ENCODE measurements at regions not wholly inside any gene's neighbourhood (a gene's known extent, or its start where the extent isn't known, plus 50 kb on each side); places are given as distances from the start of the nearest gene placed in this dataset.
"Not testable (repeated sequence)": the region's sequence is repeated elsewhere in the genome, so short reads cannot be mapped to it uniquely, and the experiment has no call there.

DNA sequence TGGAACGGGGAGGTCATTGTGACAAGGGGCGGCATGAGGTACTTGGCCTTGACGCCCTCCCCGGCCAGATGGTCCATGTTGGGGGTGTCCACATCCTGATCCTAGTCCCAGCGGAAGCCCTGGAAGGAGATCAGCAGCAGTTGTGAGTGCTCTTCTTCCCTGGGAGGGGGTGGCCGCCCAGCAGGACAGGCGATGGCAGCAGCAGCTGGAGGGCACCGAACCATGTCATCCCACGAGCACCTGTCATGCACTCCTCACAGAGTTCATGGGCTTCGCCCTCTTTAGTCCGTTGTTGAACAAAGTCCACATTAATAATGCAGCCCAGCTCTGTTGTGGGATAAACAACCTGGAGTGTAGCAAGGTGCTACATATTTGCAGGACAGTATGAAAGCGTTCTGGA, 130.7 kb downstream of the UNC93B1 start:
- DNase-seq, result not testable (repeated sequence)

DNA sequence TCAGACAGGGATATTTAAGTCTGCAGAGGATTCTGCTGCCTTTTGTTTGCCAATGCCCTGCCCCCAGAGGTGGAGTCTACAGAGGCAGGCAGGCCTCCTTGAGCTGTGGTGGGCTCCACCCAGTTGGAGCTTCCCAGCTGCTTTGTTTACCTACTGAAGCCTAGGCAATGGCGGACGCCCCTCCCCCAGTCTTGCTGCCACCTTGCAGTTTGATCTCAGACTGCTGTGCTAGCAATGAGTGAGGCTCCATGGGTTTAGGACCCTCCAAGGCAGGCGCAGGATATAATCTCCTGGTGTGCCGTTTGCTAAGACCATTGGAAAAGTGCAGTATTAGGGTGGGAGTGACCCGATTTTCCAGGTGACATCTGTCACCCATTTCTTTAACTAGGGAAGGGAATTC, 132.7 kb downstream of the UNC93B1 start:
- DNase-seq, result not testable (repeated sequence)

DNA sequence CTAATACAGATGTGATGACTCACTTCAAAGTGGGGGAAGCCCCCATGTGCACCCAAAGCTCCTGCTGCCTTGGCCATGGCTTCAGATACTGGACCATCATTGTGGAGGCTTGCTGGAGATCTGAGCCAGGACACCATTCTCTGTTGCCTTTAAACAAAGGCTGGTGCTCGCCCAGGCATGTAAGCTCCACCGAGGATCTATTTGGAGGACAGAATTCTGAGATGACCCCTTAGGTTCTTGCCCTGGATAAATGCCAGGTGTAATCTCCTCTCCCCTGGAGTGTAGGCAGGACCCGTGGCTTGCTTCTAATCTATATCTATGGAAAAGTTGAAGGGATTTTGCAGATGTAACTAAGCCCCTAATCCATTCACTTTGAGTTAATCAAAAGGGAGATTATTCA, 141.0 kb downstream of the UNC93B1 start:
- not testable (repeated sequence) for DNase-seq

DNA sequence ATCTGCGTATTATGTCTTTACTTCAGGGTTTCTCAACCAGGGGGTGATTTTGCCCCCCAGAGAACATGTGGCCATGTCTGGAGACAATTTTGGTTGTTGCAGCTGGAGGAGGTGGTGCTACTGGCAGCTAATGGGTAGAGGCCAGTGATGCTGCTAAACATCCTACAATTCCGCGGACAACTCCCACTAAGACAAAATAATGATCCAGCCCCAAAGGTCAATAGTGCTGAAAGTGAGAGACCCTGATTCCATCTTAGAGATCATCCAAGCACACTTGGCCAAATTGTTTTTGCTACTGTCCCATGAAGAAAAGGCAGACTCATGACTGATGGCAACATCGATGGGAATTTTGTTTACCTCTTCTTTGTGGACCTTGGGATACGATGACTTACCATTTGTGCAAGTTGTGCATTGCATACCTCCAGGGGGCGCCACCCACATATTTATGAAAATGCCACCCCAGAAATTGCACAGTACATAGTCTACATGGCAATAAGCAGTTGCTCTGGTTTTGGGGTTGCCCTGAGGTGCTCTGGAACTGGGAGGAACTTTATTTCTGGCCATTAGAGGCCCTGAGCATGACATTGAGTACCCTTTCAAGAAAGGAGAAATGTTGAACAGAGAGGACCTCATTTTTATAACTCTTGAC, 144.3 kb downstream of the UNC93B1 start:
- not testable (repeated sequence) for DNase-seq

DNA sequence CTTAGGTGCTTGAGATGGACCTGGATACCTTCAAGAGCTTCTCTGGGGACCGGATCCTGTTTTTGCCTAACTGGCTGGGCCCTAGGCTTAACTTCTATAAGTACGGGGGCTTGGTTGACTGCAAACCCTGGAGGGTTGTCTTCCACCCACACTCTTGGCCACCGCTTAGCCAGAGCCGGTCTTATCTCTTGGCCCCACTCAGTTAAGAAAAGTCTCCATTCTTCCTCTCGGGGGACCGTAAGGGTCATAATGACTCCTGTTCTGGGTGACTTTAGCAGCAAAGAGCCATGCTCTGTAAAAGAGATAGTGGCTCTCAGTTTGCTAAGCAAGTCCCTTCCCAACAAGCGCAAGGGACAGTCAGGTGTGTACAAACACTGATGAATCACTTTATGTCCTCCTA, 153.2 kb downstream of the UNC93B1 start:
- not testable (repeated sequence) for DNase-seq

DNA sequence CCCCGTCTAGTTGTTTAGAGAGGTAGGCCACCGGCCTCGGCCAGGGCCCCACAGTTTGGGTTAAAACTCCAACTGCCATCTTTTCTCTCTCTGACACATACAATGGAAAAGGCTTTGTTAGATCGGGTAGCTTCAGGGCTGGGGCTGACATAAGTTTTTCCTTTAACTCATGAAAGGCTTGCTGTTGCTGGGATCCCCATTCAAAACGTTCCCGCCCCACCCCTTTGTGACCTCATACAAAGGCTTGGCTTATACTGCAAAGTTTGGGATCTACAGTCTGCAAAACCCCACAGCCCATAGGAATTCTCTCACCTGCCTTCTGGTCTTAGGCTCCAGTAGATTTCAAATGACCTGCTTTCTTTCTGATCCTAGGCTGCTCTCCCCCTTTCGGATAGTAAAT, 154.1 kb downstream of the UNC93B1 start:
- not testable (repeated sequence) for DNase-seq

DNA sequence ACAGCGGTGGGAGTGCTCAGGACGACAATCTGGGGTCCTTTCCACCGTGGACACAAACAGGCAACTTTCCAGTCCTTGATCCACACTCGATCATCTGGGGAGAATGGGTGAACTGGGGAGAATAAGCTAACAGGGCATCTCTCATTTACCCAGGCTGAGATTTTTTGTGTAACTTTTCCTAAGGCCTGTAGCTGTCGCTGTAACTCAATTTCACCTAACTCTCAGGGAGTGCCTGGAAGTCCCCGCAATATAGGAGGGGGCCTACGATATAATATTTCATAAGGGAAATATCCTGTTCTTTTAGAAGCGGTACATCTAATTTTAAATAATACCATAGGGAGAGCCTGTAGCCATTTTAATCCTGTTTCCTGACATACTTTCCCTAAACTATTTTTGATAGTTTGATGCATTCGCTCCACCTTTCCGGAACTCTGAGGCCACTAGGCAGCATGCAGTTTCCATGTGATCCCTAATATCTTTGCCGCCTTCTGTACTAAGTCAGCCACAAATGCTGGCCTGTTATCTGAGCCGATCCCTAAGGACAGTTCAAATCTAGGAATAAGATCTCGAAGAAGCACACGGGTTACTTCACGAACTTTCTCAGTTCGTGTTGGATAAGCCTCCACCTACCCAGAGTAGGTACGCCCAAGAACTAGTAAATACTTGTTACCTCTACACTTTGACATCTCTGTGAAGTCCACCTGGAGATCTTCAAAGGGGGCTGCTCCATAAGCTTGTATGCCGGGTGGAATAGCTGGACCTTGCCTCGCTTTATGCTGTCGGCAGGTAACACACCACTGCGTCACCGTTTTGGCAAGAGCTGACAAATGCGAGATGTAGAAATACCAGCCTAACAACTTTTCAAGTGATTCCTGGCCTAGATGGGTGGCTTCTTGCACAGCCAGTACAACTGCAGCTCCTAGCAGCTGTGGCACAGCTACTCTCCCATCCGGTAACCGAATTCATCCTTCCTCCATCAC, 155.7 kb downstream of the UNC93B1 start:
- not testable (repeated sequence) for DNase-seq

DNA sequence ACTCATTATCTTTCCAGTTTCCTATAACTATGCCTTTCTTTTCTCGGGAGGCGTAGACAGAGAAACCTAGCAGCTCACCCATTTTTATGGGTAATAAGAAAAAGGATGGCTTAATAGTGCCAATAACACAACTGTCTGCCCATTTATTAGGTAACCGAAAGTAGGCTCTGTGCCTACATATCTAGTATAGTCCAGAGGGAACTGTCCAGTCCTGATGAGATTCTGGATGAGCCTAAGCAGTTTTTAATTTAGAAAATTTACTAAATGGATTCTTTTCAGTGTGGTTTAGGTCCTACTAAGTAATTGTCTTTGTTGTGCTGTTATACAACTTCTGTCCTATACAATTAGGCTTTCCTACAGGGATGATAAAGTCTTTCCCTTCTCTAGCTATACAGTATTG, 157.6 kb downstream of the UNC93B1 start:
- not testable (repeated sequence) for DNase-seq

DNA sequence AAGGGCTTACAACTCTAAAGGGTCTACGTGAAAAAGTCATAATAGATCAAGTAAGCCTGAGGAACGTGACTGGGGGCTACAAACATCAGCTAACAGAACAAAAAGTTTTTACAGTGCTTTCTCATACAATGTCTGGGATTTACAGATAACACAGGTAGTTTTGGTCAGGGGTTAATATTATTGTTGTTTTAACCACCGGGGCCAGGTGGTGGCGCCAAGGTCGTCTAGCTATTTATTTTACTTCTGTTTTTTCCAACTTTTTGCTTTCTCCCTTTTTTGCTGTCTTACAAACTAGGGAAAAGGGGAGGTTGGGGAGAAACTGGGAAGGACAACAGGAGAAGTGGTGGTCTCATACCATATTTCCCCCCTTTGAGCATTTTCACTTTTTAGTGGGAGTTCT, 158.6 kb downstream of the UNC93B1 start:
- DNase-seq, result not testable (repeated sequence)

DNA sequence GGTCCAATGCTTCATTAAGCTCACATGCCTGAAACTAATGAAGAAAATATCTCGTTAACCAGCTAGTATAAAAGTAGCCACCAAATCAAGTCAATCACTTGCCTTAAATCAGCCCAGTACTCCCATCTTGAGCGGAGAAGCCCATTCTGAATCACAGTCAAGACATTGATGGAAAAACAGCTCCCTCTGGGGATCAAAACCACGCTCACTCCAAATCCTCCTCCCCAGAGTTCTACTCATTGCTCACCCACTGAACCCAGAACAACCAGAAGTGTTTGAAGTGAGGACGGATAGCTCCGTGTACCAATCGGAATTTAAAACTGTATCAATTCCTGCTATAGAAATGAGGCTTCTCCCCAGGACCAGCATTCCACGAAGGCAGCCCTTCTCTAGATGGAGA, 163.3 kb downstream of the UNC93B1 start:
- not testable (repeated sequence) for DNase-seq

DNA sequence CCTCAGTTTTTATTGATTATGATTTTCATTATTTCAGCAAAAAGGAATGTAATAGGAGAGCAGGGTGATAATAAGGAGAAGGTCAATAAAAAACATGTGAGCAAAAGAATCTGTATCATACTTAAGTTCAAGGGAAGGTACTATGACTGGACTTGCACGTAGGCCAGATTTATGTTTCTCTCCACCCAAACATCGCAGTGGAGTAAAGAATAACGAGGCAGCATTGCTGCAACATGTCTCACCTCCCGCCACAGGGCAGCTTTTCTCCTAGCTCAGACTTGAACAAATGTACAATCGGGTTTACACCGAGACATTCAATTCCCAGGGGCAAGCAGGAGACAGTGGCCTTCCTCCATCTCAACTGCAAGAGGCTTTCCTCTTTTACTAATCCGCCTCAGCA, 155.7 kb upstream of the ALDH3B2 start:
- DNase-seq, result not testable (repeated sequence)

DNA sequence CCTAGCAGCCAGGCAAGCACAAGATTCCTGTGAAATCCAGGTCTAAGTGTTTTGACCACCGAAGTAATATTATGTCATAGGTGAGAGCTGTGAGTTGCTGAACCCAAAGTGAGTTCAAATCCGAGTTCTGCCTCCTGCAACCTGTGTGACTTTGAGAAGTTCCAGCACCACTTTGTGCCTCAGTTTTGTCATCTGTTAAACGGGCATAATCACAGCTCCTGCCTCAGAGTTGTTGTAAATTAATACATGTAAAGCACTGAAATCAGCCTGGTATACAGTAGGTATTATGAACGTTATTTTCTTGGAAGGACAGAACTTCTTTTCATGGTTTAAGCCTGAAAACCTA, 152.5 kb upstream of the ALDH3B2 start:
- DNase-seq, result not testable (repeated sequence)

DNA sequence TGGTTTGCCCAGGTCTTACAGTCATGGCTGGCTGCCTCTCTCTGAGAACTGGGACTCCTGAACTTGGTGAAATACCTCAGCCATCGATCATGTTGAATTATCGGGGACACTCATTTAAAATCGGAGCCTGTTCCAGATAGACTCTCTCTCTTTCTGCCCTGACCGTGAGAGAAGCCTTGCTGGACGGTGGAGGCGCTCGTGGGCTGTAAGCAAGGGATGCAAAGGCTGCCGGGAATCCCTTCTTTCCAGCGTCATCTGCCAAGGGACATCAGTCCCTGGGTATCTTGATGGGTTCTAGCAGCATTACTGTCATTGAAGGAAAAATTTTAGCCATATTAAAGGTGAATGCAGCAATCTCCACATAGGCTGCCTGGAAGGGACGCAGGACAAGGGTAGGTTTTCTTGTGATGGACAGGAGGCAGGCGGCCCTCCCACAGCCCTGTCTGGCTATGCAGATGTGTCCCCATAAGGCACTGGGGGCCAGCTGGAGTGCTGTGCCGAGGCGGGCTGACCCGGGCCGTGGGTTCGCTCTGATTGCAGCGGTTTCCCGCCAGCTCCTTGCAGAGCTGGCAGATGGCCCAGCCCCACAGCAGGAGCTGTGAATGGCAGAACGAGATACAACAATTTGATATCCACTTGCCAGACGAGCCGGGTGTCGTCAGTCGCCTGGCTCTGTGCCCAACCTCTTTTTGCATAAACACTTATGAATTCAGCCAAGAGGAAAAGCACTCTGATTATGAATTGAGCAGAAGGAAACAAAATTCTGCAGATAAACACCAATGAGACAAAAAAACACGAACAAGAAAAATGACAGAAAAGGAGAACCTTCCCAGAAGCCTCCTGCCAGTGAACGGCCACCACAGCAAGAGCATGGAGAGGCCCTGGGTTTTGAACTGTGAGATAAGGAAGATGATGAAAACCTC, 151.9 kb upstream of the ALDH3B2 start:
- DNase-seq, result not testable (repeated sequence)

DNA sequence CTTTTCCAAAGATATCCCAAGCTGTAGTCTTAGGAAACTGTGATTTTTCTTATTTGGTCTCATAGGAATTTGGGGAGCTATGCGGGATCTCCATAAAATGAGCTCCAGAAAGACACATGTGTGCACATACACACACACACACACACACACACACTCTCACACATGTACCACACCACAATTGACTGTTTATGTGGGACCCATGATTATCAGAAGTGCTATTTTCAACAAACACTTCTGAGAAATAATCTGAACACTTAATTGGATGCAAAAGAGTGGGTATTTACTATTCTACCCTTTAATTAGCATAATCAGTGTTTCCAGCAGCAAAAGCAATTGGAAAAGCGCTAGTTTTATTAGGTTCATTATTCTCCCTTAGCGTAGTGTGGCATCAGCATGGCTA, 150.4 kb upstream of the ALDH3B2 start:
- DNase-seq, result not testable (repeated sequence)

DNA sequence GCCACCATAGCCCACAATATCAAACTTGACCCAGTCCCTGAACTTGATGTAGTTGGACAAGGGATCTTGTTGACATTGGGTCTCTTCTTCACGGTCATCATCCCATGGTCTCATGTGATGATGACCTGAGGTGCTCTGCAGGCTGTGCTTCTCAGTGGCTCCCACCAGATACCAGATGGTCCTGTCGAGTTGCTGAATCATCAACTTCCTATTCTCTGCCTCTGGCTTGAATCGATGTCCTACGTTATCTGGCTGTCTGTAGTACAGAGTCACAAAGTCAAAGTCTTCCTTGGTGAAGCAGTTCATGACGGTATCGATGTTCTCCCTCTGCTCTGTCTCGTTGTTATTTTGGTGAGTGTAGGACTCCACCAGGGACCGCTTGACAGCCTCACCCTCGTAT, 145.7 kb upstream of the ALDH3B2 start:
- DNase-seq, result no peak

DNA sequence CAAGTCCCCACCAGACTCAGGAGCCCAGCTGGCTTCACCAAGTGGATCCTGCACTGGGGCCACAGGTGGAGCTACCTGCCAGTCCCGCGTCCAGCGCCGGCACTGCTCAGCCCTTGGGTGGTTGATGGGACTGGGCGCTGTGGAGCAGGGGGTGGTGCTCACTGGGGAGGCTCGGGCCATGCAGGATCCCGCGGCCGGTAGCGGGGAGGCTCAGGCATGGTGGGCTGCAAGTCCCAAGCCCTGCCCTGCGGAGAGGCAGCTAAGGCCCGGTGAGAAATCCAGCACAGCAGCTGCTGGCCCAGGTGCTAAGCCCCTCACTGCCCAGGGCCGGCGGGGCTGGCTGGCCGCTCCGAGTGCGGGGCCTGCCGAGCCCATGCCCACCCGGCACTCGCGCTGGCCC, 143.1 kb upstream of the ALDH3B2 start:
- DNase-seq, result not testable (repeated sequence)

DNA sequence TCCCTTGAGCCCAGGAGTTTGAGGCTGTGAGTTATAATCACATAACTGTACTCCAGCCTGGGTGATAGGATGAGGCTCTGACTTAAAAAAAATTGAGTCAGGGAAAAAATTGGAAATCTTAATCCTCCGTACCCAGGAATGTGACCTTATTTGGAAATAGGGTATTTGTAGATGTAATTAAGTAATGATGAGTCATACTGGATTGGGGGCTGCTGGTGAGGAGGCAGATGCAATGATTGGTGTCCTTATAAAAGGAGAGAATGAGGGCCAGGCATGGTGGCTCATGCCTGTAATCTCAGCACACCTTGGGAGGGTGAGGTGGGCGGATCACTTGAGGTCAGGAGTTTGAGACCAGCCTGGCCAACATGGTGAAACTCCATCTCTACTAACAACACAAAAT, 134.9 kb upstream of the ALDH3B2 start:
- DNase-seq, result peak; percentile 65

DNA sequence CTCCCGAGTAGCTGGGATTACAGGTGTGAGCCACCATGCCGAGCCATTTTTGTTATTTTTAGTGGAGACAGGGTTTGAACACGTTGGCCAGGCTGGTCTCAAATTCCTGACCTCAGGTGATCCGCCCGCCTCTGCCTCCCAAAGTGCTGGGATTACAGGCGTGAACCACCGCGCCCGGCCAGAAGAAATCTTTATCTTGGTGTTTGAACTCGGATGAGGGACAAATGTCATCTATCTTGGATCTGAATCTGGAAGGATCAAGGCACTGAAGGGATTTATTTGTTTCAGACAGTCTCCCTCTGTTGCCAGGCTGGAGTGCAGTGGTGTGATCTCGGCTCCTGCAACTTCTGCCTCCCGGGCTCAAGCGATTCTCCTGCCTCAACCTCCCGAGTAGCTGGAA, 133.5 kb upstream of the ALDH3B2 start:
- DNase-seq, result not testable (repeated sequence)

DNA sequence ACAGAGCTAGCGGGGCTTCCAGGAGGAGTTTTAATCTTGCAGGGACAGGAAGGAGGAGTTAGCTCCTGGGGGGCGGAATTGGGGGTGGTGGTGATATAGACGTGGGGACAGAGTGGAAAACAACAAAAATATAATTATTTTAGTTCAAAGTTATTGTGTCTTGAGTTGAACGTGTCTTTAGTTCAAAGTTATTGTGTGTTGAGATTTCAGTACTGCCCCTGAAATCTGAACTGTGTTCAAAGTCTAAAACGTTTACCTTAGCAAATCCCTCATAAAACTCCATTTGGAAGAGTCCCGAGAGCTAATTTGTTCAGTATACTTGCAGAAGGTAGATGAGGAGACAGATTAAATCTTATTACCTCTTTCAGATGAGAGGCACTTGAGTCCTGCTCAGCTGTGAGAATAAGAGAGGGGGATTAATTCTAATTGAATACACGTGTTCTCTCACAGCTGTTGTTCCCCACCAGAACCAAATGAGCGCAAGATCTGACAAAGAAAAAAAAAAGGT, 132.4 kb upstream of the ALDH3B2 start:
- not testable (repeated sequence) for DNase-seq

DNA sequence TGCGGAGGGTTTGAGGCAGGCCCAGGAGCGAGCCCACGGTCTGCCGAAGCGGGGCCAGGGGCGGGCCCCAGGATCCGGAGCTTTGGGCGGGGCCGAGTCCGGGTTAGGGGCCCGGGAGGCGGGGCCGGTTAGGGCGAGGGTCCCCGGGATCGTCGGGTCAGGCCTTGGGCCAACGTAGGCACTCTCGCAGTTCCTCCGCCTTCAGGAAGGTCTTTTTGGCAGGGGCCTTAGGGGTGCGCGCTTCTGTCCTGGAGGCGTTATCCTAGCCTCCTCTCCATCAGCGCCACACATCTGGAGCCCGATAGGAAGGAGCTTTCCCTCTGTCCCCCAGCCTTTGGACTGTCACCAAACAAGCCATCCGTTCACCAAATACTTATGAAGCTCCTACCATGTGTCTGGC, 131.8 kb upstream of the ALDH3B2 start:
- DNase-seq, result peak; percentile 10

DNA sequence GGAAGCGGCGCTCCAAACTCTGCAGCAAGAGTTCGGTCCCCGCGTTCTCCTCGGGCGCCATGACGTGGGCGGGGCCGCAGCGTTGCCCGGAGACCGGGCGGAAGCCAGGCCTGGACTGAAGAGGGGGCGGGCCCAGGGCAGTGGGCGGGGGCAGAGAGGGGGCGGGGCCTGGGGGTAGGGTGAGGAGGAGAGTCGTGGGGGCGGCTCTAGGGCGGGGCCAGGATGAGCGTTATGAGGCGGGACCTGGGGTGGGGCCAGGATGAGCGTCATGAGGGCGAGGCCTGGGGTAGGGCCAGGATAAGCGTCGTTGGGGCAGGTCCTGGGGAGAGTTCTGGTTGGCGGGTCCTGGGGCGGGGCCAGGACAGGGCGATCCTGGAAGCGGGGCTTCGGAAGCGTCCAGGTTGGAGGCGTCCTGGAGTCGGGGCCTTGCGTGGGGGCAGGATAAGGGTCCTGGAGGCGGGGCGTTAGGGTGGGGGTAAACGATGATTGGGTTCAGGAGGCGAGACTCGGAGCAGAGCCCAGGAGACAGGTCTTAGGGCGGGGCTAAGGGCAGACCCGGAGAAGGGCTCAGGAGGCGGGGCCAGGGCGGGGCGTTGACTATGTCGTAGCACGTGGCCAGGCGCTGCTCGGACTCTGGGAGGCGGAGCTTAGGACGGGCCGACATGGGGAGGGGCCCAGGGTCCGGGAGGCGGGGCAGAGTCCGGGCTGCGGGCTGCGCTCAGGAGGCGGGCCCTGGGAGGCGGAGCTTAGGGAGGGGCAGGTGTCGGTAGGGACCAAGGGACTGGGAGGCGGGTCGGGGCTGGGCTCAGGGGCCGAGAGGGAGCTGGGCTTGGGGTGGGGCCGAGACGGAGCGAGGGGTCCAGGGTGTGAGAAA, 131.1 kb upstream of the ALDH3B2 start:
- peak; percentile 94 for DNase-seq

Data from fibroblast of skin of back (primary cell).